Ascending aorta (tissue), 2 donors: ENCODE measurements at regions not wholly inside any gene's neighbourhood (a gene's known extent, or its start where the extent isn't known, plus 50 kb on each side); places are given as distances from the start of the nearest gene placed in this dataset.

Experiments
- DNase-seq, 2 donors: peaks; one replicate each; pipeline ENCODE4 v3.0.0-alpha.2; 2019; ENCODE audit warnings: low spot score in 2 of 2
- H3K27ac ChIP-seq, 2 donors: fragments of 200-600 bp; sonication (generic); one replicate each; pipeline ENCODE4 v1.5.1; 2016 to 2017; ENCODE audit warnings: mild to moderate bottlenecking in 1 of 2
- H3K27me3 ChIP-seq: fragments of 200-600 bp; sonication (generic); one replicate; pipeline ENCODE4 v1.5.1; 2017
- H3K36me3 ChIP-seq, 2 donors: fragments of 200-600 bp; sonication (generic); one replicate each; pipeline ENCODE4 v1.5.1; 2016
- H3K4me1 ChIP-seq, 2 donors: fragments of 200-600 bp; sonication (generic); one replicate each; pipeline ENCODE4 v1.5.1; 2016 to 2017; ENCODE audit warnings: mild to moderate bottlenecking in 1 of 2
- H3K4me3 ChIP-seq, 2 donors: fragments of 200-600 bp; sonication (generic); one replicate each; pipeline ENCODE4 v1.5.1; 2016 to 2017; ENCODE audit warnings: mild to moderate bottlenecking in 1 of 2
- H3K9me3 ChIP-seq, 2 donors: fragments of 200-600 bp; sonication (generic); one replicate each; pipeline ENCODE4 v1.5.1; 2016
- intact Hi-C: fragments of 100-400 bp; cut with DNase I; formaldehyde crosslinking; loops from one replicate; pipeline ENCODE4 v1.15.1; 2023
- TF ChIP-seq, protein P1 (sequence below), 3 experiments: fragments of 200-600 bp in 2 of 3; fragments of 450-650 bp in 1 of 3; sonication (generic) in 2 of 3; IDR thresholded peaks; one replicate each; pipeline ENCODE4 v1.5.1; 2016 to 2019; ENCODE audit warnings: antibody characterized with exemption in 3 of 3, mild to moderate bottlenecking in 1 of 3, moderate library complexity in 1 of 3

GRCh38 chr10:20958225-20958624 lies 61.1 kb upstream of the NEBL start:
- Histone ChIP-seq H3K27me3 (no peaks in the 10 kb centered on the region), H3K9me3 (no peaks in the 10 kb centered on the region), H3K27ac (no peak overlapping the region), H3K4me1 (no peaks in the 10 kb centered on the region), H3K36me3 (no peaks in the 10 kb centered on the region), H3K4me3 (no peak overlapping the region)
- intact Hi-C loops, result no loop called here
- DNase-seq, result no peak
- TF ChIP-seq, protein P1, sequence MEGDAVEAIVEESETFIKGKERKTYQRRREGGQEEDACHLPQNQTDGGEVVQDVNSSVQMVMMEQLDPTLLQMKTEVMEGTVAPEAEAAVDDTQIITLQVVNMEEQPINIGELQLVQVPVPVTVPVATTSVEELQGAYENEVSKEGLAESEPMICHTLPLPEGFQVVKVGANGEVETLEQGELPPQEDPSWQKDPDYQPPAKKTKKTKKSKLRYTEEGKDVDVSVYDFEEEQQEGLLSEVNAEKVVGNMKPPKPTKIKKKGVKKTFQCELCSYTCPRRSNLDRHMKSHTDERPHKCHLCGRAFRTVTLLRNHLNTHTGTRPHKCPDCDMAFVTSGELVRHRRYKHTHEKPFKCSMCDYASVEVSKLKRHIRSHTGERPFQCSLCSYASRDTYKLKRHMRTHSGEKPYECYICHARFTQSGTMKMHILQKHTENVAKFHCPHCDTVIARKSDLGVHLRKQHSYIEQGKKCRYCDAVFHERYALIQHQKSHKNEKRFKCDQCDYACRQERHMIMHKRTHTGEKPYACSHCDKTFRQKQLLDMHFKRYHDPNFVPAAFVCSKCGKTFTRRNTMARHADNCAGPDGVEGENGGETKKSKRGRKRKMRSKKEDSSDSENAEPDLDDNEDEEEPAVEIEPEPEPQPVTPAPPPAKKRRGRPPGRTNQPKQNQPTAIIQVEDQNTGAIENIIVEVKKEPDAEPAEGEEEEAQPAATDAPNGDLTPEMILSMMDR (IDR thresholded peaks at IDR 0.05), result no peak

- intact Hi-C loops, result no loop called here
- Histone ChIP-seq H3K4me1 (no peaks in the 10 kb centered on the region), H3K27me3 (no peaks in the 10 kb centered on the region), H3K9me3 (no peaks in the 10 kb centered on the region), H3K4me3 (no peak overlapping the region), H3K36me3 (no peaks in the 10 kb centered on the region), H3K27ac (no peak overlapping the region)
- no peak for DNase-seq
- TF ChIP-seq, protein P1 (IDR thresholded peaks at IDR 0.05), result no peak
Measured at GRCh38 chr10:20957744-20958143, 60.6 kb upstream of the NEBL start.

DNA sequence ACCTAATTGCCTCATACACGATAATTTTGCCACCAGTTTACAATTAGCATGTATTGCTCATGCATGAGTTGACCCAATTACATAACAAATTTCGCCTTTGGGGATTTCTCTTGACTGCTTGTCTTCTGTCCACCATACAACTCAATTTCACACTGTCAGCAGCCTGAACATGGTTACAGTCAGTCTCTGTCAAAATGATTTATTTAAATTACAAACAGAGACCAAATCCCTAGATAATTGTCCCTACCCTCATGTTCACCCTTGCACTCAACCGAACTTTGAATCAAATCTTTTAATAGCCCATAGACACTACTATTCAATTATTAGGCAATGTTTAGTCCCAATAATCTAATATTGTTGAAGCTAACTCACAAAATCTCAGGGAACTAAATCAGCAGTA lies 59.7 kb upstream of the NEBL start:
- TF ChIP-seq, protein P1 (IDR thresholded peaks at IDR 0.05), result no peak
- H3K36me3 ChIP-seq, result no peaks in the 10 kb centered on the region
- H3K4me3 ChIP-seq, result no peak overlapping the region
- DNase-seq, result no peak
- H3K9me3 ChIP-seq, result no peaks in the 10 kb centered on the region
- no peak overlapping the region for H3K27ac ChIP-seq
- H3K4me1 ChIP-seq, result no peaks in the 10 kb centered on the region
- intact Hi-C loops, result no loop called here
- H3K27me3 ChIP-seq, result no peaks in the 10 kb centered on the region

- TF ChIP-seq, protein P1 (IDR thresholded peaks at IDR 0.05), result no peak
- intact Hi-C loops, result no loop called here
- Histone ChIP-seq H3K4me1 (no peaks in the 10 kb centered on the region), H3K9me3 (no peaks in the 10 kb centered on the region), H3K36me3 (no peaks in the 10 kb centered on the region), H3K4me3 (no peak overlapping the region), H3K27me3 (no peaks in the 10 kb centered on the region), H3K27ac (no peak overlapping the region)
- no peak for DNase-seq
Measured at GRCh38 chr10:20955355-20955893, 58.3 kb upstream of the NEBL start.

GRCh38 chr10:20954519-20954918 lies 57.4 kb upstream of the NEBL start:
- DNase-seq, result no peak
- Histone ChIP-seq H3K4me1 (no peaks in the 10 kb centered on the region), H3K9me3 (no peaks in the 10 kb centered on the region), H3K36me3 (no peaks in the 10 kb centered on the region), H3K27me3 (no peaks in the 10 kb centered on the region), H3K4me3 (no peak overlapping the region), H3K27ac (no peak overlapping the region)
- TF ChIP-seq, protein P1 (IDR thresholded peaks at IDR 0.05), result no peak
- intact Hi-C loops, result no loop called here

- no peak for DNase-seq
- H3K27ac ChIP-seq, result no peak overlapping the region
- H3K27me3 ChIP-seq, result no peaks in the 10 kb centered on the region
- no peak overlapping the region for H3K4me3 ChIP-seq
- no peaks in the 10 kb centered on the region for H3K9me3 ChIP-seq
- H3K36me3 ChIP-seq, result no peaks in the 10 kb centered on the region
- intact Hi-C loops, result no loop called here
- no peaks in the 10 kb centered on the region for H3K4me1 ChIP-seq
- TF ChIP-seq, protein P1 (IDR thresholded peaks at IDR 0.05), result no peak
Measured at GRCh38 chr10:20953120-20953519, 56.0 kb upstream of the NEBL start.
